Kidney epithelial cell (primary cell): ENCODE measurements at regions not wholly inside any gene's neighbourhood (a gene's known extent, or its start where the extent isn't known, plus 50 kb on each side); places are given as distances from the start of the nearest gene placed in this dataset.

Source experiments
- DNase-seq: peaks from one replicate; pipeline ENCODE4 v3.0.0-alpha.2; 2010; ENCODE audit warnings: low read depth
- H3K27me3 ChIP-seq: 2 replicates; pipeline ENCODE4 v1.6.0; 2011; ENCODE audit warnings: low read length; ENCODE audit not compliant: control insufficient read depth, insufficient read depth
- H3K36me3 ChIP-seq: 2 replicates; pipeline ENCODE4 v1.5.1; 2011; ENCODE audit warnings: low read length; ENCODE audit not compliant: control insufficient read depth, insufficient read depth
- H3K4me3 ChIP-seq: 2 replicates; pipeline ENCODE4 v1.5.1; 2011; ENCODE audit warnings: low read depth, mild to moderate bottlenecking, control low read depth, low read length
- TF ChIP-seq, protein P1 (sequence below): IDR thresholded peaks from 2 replicates; pipeline ENCODE4 v1.5.1; 2011; ENCODE audit warnings: mild to moderate bottlenecking, moderate library complexity, low read length, control low read depth, inconsistent platforms; ENCODE audit not compliant: insufficient read depth, poor library complexity, severe bottlenecking

DNA sequence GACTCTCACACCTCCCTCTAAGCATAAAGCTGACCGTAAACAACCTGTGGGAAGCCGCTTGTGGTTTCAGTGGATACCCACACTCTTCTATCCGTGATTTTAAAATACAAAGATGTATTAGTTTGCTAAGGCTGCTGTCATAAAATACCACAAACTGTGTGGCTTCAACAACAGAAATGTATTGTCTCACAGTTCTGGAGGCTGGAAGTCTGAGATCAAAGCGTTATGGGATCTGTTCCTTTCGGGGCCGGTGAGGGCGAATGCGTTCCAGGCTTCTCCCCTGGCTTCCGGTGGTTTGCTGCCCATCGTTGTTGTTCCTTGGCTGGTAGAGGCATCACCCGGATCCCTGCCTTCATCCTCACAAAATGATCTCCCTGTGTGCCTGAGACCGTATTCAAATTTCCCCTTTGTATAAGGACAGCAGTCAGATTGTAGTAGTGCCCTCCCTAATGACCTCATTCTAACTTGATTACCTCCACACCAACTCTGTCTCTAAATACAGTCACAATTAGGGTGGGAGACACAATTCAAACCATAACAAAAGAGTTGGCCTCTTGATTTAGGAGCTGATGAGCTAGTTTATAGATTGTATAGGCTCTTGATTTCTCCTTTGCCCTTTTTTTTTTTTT is 210.6 kb upstream of the SOX4 start:
- H3K4me3 ChIP-seq: no peak overlapping the region
- TF ChIP-seq, protein P1, sequence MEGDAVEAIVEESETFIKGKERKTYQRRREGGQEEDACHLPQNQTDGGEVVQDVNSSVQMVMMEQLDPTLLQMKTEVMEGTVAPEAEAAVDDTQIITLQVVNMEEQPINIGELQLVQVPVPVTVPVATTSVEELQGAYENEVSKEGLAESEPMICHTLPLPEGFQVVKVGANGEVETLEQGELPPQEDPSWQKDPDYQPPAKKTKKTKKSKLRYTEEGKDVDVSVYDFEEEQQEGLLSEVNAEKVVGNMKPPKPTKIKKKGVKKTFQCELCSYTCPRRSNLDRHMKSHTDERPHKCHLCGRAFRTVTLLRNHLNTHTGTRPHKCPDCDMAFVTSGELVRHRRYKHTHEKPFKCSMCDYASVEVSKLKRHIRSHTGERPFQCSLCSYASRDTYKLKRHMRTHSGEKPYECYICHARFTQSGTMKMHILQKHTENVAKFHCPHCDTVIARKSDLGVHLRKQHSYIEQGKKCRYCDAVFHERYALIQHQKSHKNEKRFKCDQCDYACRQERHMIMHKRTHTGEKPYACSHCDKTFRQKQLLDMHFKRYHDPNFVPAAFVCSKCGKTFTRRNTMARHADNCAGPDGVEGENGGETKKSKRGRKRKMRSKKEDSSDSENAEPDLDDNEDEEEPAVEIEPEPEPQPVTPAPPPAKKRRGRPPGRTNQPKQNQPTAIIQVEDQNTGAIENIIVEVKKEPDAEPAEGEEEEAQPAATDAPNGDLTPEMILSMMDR: no peak

DNA sequence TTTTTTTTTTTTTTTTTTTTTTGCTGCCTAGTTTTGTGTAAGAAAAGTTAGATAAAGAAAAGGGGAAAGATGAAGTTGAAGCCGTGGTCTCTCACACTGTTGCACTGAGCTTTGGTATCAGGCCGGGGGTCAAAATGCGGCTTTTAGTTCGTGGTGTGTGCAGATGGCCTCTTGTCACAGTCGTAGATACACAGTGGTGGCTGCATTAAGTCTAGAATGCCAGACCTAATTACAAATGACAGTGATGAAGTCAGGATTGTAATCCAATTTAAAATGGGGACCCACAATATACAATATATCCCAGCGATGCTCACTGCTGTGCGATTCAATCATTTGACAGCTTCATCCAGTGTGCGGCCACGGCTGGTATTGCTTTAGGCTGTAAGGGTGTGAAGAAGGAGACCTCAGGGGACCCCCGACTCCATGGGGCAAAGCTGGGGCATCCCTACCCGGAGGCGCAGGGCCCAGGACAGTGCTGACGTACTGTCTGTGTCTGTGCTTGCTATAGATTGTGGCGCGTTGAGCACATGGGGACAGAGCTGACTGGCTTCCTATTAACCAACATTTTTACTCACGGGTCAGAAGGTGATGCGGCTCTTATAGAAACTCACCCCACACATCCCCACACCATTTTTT is 210.0 kb upstream of the SOX4 start:
- TF ChIP-seq, protein P1: no peak
- H3K4me3 ChIP-seq: no peak overlapping the region

More for the DNA sequence above, 210.6 kb upstream of the SOX4 start:
- no peaks in the 10 kb centered on the region for H3K36me3 ChIP-seq
- H3K27me3 ChIP-seq: no peaks in the 10 kb centered on the region
- DNase-seq: no peak

DNA sequence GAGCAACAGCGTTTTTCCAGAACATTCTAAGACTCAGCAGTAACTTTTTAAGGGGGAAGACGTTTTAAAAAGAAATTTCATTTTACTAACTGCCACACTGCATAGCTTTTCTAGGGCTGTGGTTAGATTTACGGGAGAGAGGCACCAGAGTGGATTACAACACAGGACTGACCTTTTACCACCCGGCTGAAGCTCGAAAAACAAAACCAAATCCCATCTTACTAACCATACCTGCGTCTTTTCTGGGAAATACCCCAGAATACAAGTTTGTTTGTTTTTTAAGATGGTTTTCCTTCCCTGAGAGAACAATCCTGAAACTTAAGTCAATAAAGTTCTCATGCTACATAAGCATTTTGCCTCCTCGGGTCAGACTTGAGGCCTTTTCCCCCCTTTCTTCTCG is 209.3 kb upstream of the SOX4 start:
- TF ChIP-seq, protein P1: no peak
- DNase-seq: no peak
- Histone ChIP-seq H3K4me3 (no peak overlapping the region), H3K27me3 (no peaks in the 10 kb centered on the region), H3K36me3 (no peaks in the 10 kb centered on the region)

More for the DNA sequence above, 210.0 kb upstream of the SOX4 start:
- no peaks in the 10 kb centered on the region for H3K27me3 ChIP-seq
- DNase-seq: no peak
- H3K36me3 ChIP-seq: no peaks in the 10 kb centered on the region

DNA sequence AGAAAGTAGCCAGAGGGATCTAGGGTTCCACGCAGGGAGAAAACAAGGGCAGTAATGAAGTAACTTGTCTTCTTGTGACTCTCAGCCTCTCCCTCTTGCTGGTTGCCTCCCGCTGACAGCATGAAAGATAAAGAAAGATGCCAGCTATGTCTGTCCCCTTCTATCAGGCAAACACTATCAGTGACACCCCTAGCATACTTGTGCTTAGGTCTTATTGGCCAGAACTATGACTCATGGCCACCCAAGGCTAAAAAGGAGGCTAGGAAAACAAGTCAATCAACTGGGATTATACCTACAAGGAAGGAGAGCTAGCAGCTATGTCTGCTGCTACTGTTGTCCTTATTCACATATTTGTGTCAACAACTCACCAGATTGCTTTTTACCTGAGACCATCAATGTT is 206.8 kb upstream of the SOX4 start:
- Histone ChIP-seq H3K36me3 (no peaks in the 10 kb centered on the region), H3K27me3 (no peaks in the 10 kb centered on the region), H3K4me3 (no peak overlapping the region)
- DNase-seq: peak; percentile 2
- TF ChIP-seq, protein P1: no peak

DNA sequence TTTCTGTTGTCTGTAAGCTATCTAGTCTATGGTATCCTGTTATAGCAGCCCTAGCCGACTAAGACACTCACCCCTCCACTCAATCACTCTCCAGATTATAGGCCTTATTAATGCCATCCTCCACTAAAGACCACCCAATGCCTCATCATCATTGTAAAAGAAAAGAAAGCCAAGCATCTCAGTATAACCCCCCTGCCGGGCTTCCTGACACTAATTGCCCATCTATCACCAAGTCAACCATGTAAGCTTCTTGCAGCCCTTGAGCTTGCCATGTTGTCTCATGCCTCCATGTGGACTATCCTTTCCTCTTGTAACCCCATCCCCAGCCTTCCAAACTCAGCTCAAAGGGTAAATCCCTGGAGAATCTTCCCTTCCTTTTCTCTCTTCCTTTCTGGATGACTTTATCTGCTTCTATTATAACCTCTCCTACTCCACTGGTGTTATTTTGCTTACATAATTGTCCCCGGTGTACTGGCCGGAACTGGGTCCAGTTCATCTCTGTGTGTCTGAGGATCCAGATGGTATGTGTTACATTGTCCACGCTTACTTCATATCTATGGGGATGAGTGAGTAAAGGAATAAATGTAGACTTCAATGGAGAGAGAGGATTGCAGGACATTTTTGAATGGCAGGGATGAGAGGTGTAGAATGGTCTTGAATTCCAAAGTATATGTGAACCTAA is 202.9 kb upstream of the SOX4 start:
- Histone ChIP-seq H3K36me3 (no peaks in the 10 kb centered on the region), H3K4me3 (no peak overlapping the region), H3K27me3 (no peaks in the 10 kb centered on the region)
- no peak for DNase-seq
- TF ChIP-seq, protein P1: no peak
